ENCODE measurements at regions not wholly inside any gene's neighbourhood (a gene's known extent, or its start where the extent isn't known, plus 50 kb on each side); places are given as distances from the start of the nearest gene placed in this dataset.
"Not testable (repeated sequence)": the region's sequence is repeated elsewhere in the genome, so short reads cannot be mapped to it uniquely, and the experiment has no call there.

DNA sequence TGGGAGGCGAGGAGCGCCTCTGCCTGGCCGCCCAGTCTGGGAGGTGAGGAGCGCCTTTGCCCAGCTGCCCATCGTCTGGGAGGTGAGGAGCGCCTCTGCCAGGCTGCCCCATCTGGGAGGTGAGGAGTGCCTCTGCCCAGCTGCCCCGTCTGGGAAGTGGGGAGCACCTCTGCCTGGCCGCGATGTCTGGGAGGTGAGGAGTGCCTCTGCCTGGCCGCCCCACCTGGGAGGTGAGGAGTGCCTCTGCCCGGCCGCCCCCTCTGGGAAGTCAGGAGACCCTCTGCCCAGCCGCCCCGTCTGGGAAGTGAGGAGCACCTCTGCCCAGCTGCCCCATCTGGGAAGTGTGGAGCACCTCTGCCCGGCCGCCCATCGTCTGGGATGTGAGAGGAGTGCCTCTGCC lies 229.0 kb upstream of the POTED start:
- H4K20me1 ChIP-seq (ENCODE audit: insufficient read depth, low read length); DNase-seq; H2AFZ ChIP-seq (ENCODE audit: low read depth, low read length): not testable (repeated sequence)

DNA sequence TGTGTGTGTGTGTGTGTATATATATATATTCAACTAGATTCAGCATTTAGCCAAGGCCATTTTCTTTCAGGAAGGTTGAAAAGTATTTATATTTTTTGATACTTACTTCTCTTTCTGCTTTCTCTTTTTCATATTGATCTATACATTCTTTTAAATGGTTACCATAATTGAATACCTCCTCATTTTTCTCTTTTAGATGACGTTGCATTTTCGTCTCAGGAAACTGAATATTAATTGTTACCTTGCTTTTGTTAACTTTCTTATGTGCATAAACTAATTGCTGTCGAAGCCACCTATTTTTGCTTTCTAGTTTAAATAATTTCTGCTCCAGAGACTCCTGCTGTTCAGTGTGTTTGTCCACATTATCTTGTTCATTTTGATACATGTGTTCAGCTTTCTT lies 225.4 kb upstream of the POTED start:
- not testable (repeated sequence) for ATAC-seq (ENCODE audit: insufficient read depth, low read depth); H3K4me1 ChIP-seq (ENCODE audit: insufficient read depth, low read length); H3K9ac ChIP-seq (ENCODE audit: low read depth, low read length); H3K36me3 ChIP-seq (ENCODE audit: insufficient read depth, low read length); H4K20me1 ChIP-seq (ENCODE audit: insufficient read depth, low read length); DNase-seq; H3K4me3 ChIP-seq (ENCODE audit: low read depth in 1 of 2, low read length in 2 of 2); H3K27ac ChIP-seq (ENCODE audit: low read length); H3K27me3 ChIP-seq (ENCODE audit: insufficient read depth, low read length, poor library complexity); H3K4me2 ChIP-seq (ENCODE audit: insufficient read depth, low read length); H3K79me2 ChIP-seq (ENCODE audit: insufficient read depth, low read length); H2AFZ ChIP-seq (ENCODE audit: low read depth, low read length); H3K9me3 ChIP-seq (ENCODE audit: insufficient read depth, low read length, severe bottlenecking)

More for the DNA sequence above, 229.0 kb upstream of the POTED start:
- H3K36me3 ChIP-seq (ENCODE audit: insufficient read depth, low read length); H3K4me2 ChIP-seq (ENCODE audit: insufficient read depth, low read length); H3K9ac ChIP-seq (ENCODE audit: low read depth, low read length); H3K79me2 ChIP-seq (ENCODE audit: insufficient read depth, low read length); H3K9me3 ChIP-seq (ENCODE audit: insufficient read depth, low read length, severe bottlenecking); H3K4me3 ChIP-seq (ENCODE audit: low read depth in 1 of 2, low read length in 2 of 2); ATAC-seq (ENCODE audit: insufficient read depth, low read depth); H3K27me3 ChIP-seq (ENCODE audit: insufficient read depth, low read length, poor library complexity); H3K27ac ChIP-seq (ENCODE audit: low read length); H3K4me1 ChIP-seq (ENCODE audit: insufficient read depth, low read length): not testable (repeated sequence)

DNA sequence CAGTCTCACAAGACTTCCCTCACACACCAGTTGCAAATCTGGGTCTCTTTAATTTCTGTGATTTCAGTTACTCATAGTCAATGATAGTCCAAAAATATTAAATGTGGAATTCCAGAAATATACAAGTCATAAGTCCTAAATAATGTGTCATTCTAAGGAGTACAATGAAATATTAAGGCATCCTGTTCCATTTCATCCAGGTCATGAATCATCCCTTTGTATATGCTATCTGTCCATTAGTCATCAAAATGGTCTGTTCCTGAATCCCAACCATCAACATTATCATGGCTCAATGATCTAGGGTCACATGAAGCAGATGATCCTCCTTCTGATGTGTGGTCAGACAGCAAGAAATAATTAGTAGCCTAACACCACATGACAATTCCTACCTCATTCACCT lies 200.4 kb upstream of the POTED start:
- not testable (repeated sequence) for H3K9me3 ChIP-seq (ENCODE audit: insufficient read depth, low read length, severe bottlenecking); H3K27me3 ChIP-seq (ENCODE audit: insufficient read depth, low read length, poor library complexity); ATAC-seq (ENCODE audit: insufficient read depth, low read depth)

DNA sequence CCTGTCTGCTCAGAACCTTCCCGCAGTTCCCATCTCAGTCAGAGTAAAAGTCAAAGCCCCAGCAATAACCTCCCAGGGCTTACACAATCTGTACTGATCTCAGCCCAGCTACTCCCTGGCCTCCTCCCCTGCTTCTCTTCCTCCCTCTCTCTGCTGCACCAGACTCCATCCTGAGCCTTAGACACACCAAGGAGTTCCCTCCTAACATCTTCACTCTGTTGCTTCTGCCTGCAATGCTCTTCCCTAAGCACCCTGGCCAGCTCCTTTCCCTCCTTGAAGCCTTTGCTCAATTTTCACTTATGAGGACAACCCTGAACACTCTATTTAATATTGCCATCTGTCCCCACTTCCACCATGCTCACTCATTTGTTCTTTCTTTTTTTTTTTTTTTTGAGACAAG lies 173.7 kb upstream of the POTED start:
- H3K27ac ChIP-seq (ENCODE audit: low read length); H3K4me3 ChIP-seq (ENCODE audit: low read depth in 1 of 2, low read length in 2 of 2); H3K9me3 ChIP-seq (ENCODE audit: insufficient read depth, low read length, severe bottlenecking); H3K36me3 ChIP-seq (ENCODE audit: insufficient read depth, low read length); H2AFZ ChIP-seq (ENCODE audit: low read depth, low read length); H4K20me1 ChIP-seq (ENCODE audit: insufficient read depth, low read length); H3K4me1 ChIP-seq (ENCODE audit: insufficient read depth, low read length); H3K79me2 ChIP-seq (ENCODE audit: insufficient read depth, low read length); H3K4me2 ChIP-seq (ENCODE audit: insufficient read depth, low read length); H3K9ac ChIP-seq (ENCODE audit: low read depth, low read length); H3K27me3 ChIP-seq (ENCODE audit: insufficient read depth, low read length, poor library complexity): not testable (repeated sequence)
- DNase-seq, result peak; percentile 28
- peak; percentile 85 for ATAC-seq (ENCODE audit: insufficient read depth, low read depth)

More for the DNA sequence above, 200.4 kb upstream of the POTED start:
- not testable (repeated sequence) for H4K20me1 ChIP-seq (ENCODE audit: insufficient read depth, low read length); H3K4me2 ChIP-seq (ENCODE audit: insufficient read depth, low read length); H3K79me2 ChIP-seq (ENCODE audit: insufficient read depth, low read length); H3K36me3 ChIP-seq (ENCODE audit: insufficient read depth, low read length); H3K27ac ChIP-seq (ENCODE audit: low read length); H2AFZ ChIP-seq (ENCODE audit: low read depth, low read length); H3K4me1 ChIP-seq (ENCODE audit: insufficient read depth, low read length); H3K4me3 ChIP-seq (ENCODE audit: low read depth in 1 of 2, low read length in 2 of 2); DNase-seq; H3K9ac ChIP-seq (ENCODE audit: low read depth, low read length)

DNA sequence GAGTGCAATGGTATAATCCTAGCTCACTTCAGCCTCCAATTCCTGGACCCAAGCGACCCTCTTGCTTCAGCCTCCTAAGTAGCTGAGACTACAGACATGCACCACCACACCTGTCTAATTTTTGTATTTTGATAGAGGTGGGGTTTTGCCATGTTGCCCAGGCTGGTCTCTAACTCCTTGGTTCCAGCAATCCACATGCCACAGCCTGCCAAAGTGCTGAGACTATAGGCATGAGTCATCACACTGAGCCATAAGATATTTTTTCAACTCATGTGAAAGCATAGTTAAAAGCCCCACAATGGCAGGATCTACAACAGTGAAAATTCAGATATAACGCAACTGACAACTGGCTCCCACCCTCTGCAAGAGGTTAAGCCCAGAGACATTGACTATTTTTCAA lies 161.8 kb upstream of the POTED start:
- not testable (repeated sequence) for H3K79me2 ChIP-seq (ENCODE audit: insufficient read depth, low read length); H3K9me3 ChIP-seq (ENCODE audit: insufficient read depth, low read length, severe bottlenecking); H3K4me2 ChIP-seq (ENCODE audit: insufficient read depth, low read length); H2AFZ ChIP-seq (ENCODE audit: low read depth, low read length); H3K36me3 ChIP-seq (ENCODE audit: insufficient read depth, low read length); H3K9ac ChIP-seq (ENCODE audit: low read depth, low read length); H4K20me1 ChIP-seq (ENCODE audit: insufficient read depth, low read length); H3K4me1 ChIP-seq (ENCODE audit: insufficient read depth, low read length); H3K27me3 ChIP-seq (ENCODE audit: insufficient read depth, low read length, poor library complexity); H3K4me3 ChIP-seq (ENCODE audit: low read depth in 1 of 2, low read length in 2 of 2); DNase-seq; H3K27ac ChIP-seq (ENCODE audit: low read length)
- ATAC-seq (ENCODE audit: insufficient read depth, low read depth), result peak; percentile 19; the same call in 1 of the 3 replicates

DNA sequence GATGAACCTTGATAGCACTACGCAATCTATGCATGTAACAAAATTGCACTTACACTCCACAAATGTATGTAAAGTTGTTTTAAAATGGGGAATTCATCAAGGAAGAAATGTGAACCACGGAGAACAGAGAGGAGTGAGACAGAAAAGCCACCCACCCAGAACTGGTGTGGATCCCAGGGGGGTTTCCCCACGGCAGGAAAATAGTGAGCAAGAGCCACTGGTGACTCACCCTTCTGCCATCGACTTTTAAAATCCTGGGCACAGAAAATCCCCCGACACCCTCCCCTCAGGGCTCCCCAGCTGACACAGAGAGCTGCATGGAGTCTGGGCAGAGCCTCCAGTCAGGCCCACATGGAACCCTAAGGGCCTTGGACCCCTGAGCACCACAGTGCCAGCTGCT lies 146.0 kb upstream of the POTED start:
- DNase-seq; H3K36me3 ChIP-seq (ENCODE audit: insufficient read depth, low read length); H3K9me3 ChIP-seq (ENCODE audit: insufficient read depth, low read length, severe bottlenecking); H2AFZ ChIP-seq (ENCODE audit: low read depth, low read length); H3K27ac ChIP-seq (ENCODE audit: low read length); H3K79me2 ChIP-seq (ENCODE audit: insufficient read depth, low read length); H3K4me1 ChIP-seq (ENCODE audit: insufficient read depth, low read length); H3K4me2 ChIP-seq (ENCODE audit: insufficient read depth, low read length); H3K9ac ChIP-seq (ENCODE audit: low read depth, low read length); H4K20me1 ChIP-seq (ENCODE audit: insufficient read depth, low read length); H3K27me3 ChIP-seq (ENCODE audit: insufficient read depth, low read length, poor library complexity); H3K4me3 ChIP-seq (ENCODE audit: low read depth in 1 of 2, low read length in 2 of 2): not testable (repeated sequence)
- ATAC-seq (ENCODE audit: insufficient read depth, low read depth), result 0 out of 3 replicates have a peak, but pooled peaks have one; percentile 19
